ENCODE measurements at regions not wholly inside any gene's neighbourhood (a gene's known extent, or its start where the extent isn't known, plus 50 kb on each side); places are given as distances from the start of the nearest gene placed in this dataset.

DNA sequence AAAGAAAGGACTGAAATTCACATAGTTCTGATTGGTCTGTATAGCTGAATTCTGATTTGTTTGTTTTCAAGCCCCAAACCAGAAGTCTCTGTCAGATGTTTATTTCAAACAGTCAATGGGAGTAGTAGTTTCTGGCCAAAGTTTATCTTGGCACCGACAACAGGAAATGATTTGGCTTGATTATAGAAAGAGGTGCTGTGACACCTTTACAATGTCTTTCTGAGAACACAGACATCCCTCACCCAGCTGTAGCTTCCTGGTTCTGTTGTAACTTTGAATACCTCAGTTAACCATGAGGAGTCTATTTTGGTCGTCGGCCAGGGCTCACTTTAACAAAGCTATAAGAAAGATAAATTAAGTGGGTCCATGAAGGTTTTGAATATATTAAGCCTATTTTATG, 545.0 kb upstream of the ZNF804A start:
- TF ChIP-seq, protein P1, sequence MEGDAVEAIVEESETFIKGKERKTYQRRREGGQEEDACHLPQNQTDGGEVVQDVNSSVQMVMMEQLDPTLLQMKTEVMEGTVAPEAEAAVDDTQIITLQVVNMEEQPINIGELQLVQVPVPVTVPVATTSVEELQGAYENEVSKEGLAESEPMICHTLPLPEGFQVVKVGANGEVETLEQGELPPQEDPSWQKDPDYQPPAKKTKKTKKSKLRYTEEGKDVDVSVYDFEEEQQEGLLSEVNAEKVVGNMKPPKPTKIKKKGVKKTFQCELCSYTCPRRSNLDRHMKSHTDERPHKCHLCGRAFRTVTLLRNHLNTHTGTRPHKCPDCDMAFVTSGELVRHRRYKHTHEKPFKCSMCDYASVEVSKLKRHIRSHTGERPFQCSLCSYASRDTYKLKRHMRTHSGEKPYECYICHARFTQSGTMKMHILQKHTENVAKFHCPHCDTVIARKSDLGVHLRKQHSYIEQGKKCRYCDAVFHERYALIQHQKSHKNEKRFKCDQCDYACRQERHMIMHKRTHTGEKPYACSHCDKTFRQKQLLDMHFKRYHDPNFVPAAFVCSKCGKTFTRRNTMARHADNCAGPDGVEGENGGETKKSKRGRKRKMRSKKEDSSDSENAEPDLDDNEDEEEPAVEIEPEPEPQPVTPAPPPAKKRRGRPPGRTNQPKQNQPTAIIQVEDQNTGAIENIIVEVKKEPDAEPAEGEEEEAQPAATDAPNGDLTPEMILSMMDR (IDR thresholded peaks at IDR 0.05) = no peak
- TF ChIP-seq POLR2A (IDR thresholded peaks at IDR 0.05) = no peak

Measured in thyroid gland (tissue), 4 donors.